WTC11 (cell line): ENCODE measurements at regions not wholly inside any gene's neighbourhood (a gene's known extent, or its start where the extent isn't known, plus 50 kb on each side); places are given as distances from the start of the nearest gene placed in this dataset.

ENCODE experiments used
- ATAC-seq: fragments of 200-7000 bp; cut with Tn5 transposase; 2 replicates; pipeline ENCODE4 v1.10.0; 2021; ENCODE audit warnings: mild to moderate bottlenecking, moderate library complexity
- CTCF ChIA-PET: fragments of 300-600 bp; sonication (Branson Sonifier 250); formaldehyde crosslinking; loops from one replicate; lab custom pipeline; 2021; ENCODE audit warnings: antibody characterized with exemption; lab: Charles Lee
- POLR2A ChIA-PET: fragments of 350-600 bp; sonication (Branson Sonifier 250); formaldehyde crosslinking; loops from one replicate; lab custom pipeline; 2021; ENCODE audit warnings: antibody characterized with exemption; lab: Charles Lee
- DNase-seq: peaks from one replicate; pipeline ENCODE4 v3.0.0; 2021; ENCODE audit warnings: low spot score
- H3K27ac Mint-ChIP-seq: 2 replicates; pipeline ENCODE4 v1.8.0; 2021; ENCODE audit warnings: mixed read lengths
- H3K27me3 Mint-ChIP-seq: 2 replicates; pipeline ENCODE4 v1.8.0; 2021; ENCODE audit warnings: low read depth, mild to moderate bottlenecking, moderate library complexity, mixed read lengths
- H3K36me3 Mint-ChIP-seq: 2 replicates; pipeline ENCODE4 v1.8.0; 2021; ENCODE audit warnings: mixed read lengths
- H3K4me1 Mint-ChIP-seq: 2 replicates; pipeline ENCODE4 v1.8.0; 2022; ENCODE audit warnings: mixed read lengths
- H3K4me3 Mint-ChIP-seq: 2 replicates; pipeline ENCODE4 v1.8.0; 2021; ENCODE audit warnings: mild to moderate bottlenecking, moderate library complexity, mixed read lengths
- H3K9me3 Mint-ChIP-seq: 2 replicates; pipeline ENCODE4 v1.8.0; 2021; ENCODE audit warnings: mixed read lengths
- AFF4 ChIP-seq: sonication (generic); formaldehyde crosslinking; IDR thresholded peaks from 2 replicates; pipeline ENCODE4 v1.8.1; 2023; ENCODE audit warnings: mild to moderate bottlenecking, missing genetic modification reagents, borderline replicate concordance
- AR ChIP-seq: fragments of 250-450 bp; sonication (Bioruptor Pico); IDR thresholded peaks from 2 replicates; pipeline ENCODE4 v1.9.0; 2021; ENCODE audit warnings: mild to moderate bottlenecking
- ATF1 ChIP-seq: sonication (generic); formaldehyde crosslinking; IDR thresholded peaks from 2 replicates; pipeline ENCODE4 v1.8.1; 2023; ENCODE audit warnings: mild to moderate bottlenecking, moderate library complexity, missing genetic modification reagents
- ATF3 ChIP-seq: sonication (generic); formaldehyde crosslinking; conservative IDR thresholded peaks from 2 replicates; pipeline ENCODE4 v1.8.1; 2022; ENCODE audit warnings: mild to moderate bottlenecking, missing genetic modification reagents
- CBFB ChIP-seq: sonication (generic); formaldehyde crosslinking; IDR thresholded peaks from 2 replicates; pipeline ENCODE4 v1.8.1; 2022; ENCODE audit warnings: mild to moderate bottlenecking, low read depth, missing genetic modification reagents
- E2F4 ChIP-seq: sonication (generic); formaldehyde crosslinking; IDR thresholded peaks from 2 replicates; pipeline ENCODE4 v1.8.1; 2022; ENCODE audit warnings: low read depth, mild to moderate bottlenecking, moderate library complexity, missing genetic modification reagents, borderline replicate concordance
- FOXJ3 ChIP-seq: sonication (generic); formaldehyde crosslinking; IDR thresholded peaks from 2 replicates; pipeline ENCODE4 v1.9.0; 2021; ENCODE audit warnings: missing genetic modification reagents, mild to moderate bottlenecking, borderline replicate concordance
- FOXP1 ChIP-seq: sonication (generic); formaldehyde crosslinking; IDR thresholded peaks from 2 replicates; pipeline ENCODE4 v1.8.0; 2022; ENCODE audit warnings: missing genetic modification reagents, mild to moderate bottlenecking, moderate library complexity, borderline replicate concordance
- HMGA2 ChIP-seq: fragments of 250-450 bp; sonication (Bioruptor Pico); IDR thresholded peaks from 2 replicates; pipeline ENCODE4 v1.4.0; 2021; ENCODE audit warnings: mild to moderate bottlenecking, moderate library complexity
- IRF2 ChIP-seq: sonication (generic); formaldehyde crosslinking; IDR thresholded peaks from 2 replicates; pipeline ENCODE4 v1.8.0; 2022; ENCODE audit warnings: low read depth, missing genetic modification reagents, borderline replicate concordance
- MLX ChIP-seq: sonication (generic); formaldehyde crosslinking; IDR thresholded peaks from 2 replicates; pipeline ENCODE4 v1.8.1; 2023; ENCODE audit warnings: mild to moderate bottlenecking, missing genetic modification reagents, moderate library complexity
- PRDM15 ChIP-seq: sonication (generic); formaldehyde crosslinking; IDR thresholded peaks from 2 replicates; pipeline ENCODE4 v1.8.0; 2022; ENCODE audit warnings: missing genetic modification reagents
- SOX15 ChIP-seq: fragments of 250-450 bp; sonication (Bioruptor Pico); IDR thresholded peaks from 2 replicates; pipeline ENCODE4 v1.9.0; 2021; ENCODE audit warnings: mild to moderate bottlenecking
- TP53 ChIP-seq: sonication (generic); formaldehyde crosslinking; IDR thresholded peaks from 2 replicates; pipeline ENCODE4 v1.8.1; 2023; ENCODE audit warnings: mild to moderate bottlenecking, missing genetic modification reagents
- ZNF232 ChIP-seq: sonication (generic); formaldehyde crosslinking; IDR thresholded peaks from 2 replicates; pipeline ENCODE4 v1.8.0; 2022; ENCODE audit warnings: mild to moderate bottlenecking, missing genetic modification reagents
- ZNF281 ChIP-seq: sonication (generic); formaldehyde crosslinking; IDR thresholded peaks from 2 replicates; pipeline ENCODE4 v1.8.0; 2023; ENCODE audit warnings: mild to moderate bottlenecking, missing genetic modification reagents
- ZNF512 ChIP-seq: sonication (generic); formaldehyde crosslinking; IDR thresholded peaks from 2 replicates; pipeline ENCODE4 v1.8.1; 2022; ENCODE audit warnings: missing genetic modification reagents, borderline replicate concordance

- TF ChIP-seq AR (no peak), CBFB (CRISPR knock-in tag) (no peak), ZNF281 (CRISPR knock-in tag) (no peak), ZNF232 (CRISPR knock-in tag) (no peak), ATF1 (CRISPR knock-in tag) (no peak), AFF4 (CRISPR knock-in tag) (no peak), TP53 (CRISPR knock-in tag) (no peak), FOXJ3 (CRISPR knock-in tag) (no peak), ZNF512 (CRISPR knock-in tag) (no peak), ATF3 (no peak), IRF2 (no peak), HMGA2 (CRISPR knock-in tag) (no peak)
These were observed 122.1 kb upstream of the IQSEC1 start (continued) for GRCh38 chr3:13195374-13195773.

GRCh38 chr3:13194285-13195209 is 121.3 kb upstream of the IQSEC1 start:
- Mint-ChIP-seq H3K9me3 (no peaks in the 10 kb centered on the region), H3K36me3 (no peaks in the 10 kb centered on the region), H3K4me3 (no peak overlapping the region), H3K4me1 (peaks cover 27% of the 10 kb centered on the region), H3K27me3 (no peaks in the 10 kb centered on the region), H3K27ac (peak overlapping the region; percentile 6; the same call in 1 of the 2 replicates)
- CTCF ChIA-PET: interaction anchor here (0.8 to 3.8 kb wide), 7 partner anchors 9 to 302 kb away, joined by 3 to 44 read pairs (median 7); no protein-coding TSS in a partner anchor
- POLR2A ChIA-PET: no interaction called here
- ATAC-seq: no peak
- no peak for DNase-seq
- TF ChIP-seq ZNF232 (CRISPR knock-in tag) (no peak), SOX15 (no peak), FOXP1 (CRISPR knock-in tag) (no peak), E2F4 (CRISPR knock-in tag) (no peak), PRDM15 (CRISPR knock-in tag) (no peak), MLX (CRISPR knock-in tag) (no peak)
